Testis (tissue), 2 donors: ENCODE measurements at regions not wholly inside any gene's neighbourhood (a gene's known extent, or its start where the extent isn't known, plus 50 kb on each side); places are given as distances from the start of the nearest gene placed in this dataset.

Experiments
- DNase-seq: peaks from one replicate; pipeline ENCODE4 v3.0.0-alpha.2; 2019
- H3K27ac ChIP-seq, 2 donors: fragments of 200-600 bp; sonication (generic); one replicate each; pipeline ENCODE4 v1.5.1; 2019
- H3K27me3 ChIP-seq: fragments of 200-600 bp; sonication (generic); one replicate; pipeline ENCODE4 v1.5.1; 2019
- H3K36me3 ChIP-seq: fragments of 200-600 bp; sonication (generic); one replicate; pipeline ENCODE4 v1.5.1; 2017; ENCODE audit warnings: low read depth; ENCODE audit errors: missing control alignments
- H3K4me1 ChIP-seq: fragments of 200-600 bp; sonication (generic); one replicate; pipeline ENCODE4 v1.5.1; 2019
- H3K4me3 ChIP-seq, 2 donors: fragments of 200-600 bp; sonication (generic); one replicate each; pipeline ENCODE4 v1.5.1; 2017 to 2019
- H3K9me3 ChIP-seq: fragments of 200-600 bp; sonication (generic); one replicate; pipeline ENCODE4 v1.5.1; 2017
- CTCF ChIP-seq, 3 experiments: fragments of 450-650 bp in 2 of 3; fragments of 200-600 bp in 1 of 3; sonication (generic) in 1 of 3; IDR thresholded peaks; one replicate each; pipeline ENCODE4 v1.5.1; 2016 to 2019; ENCODE audit warnings: antibody characterized with exemption in 3 of 3, mild to moderate bottlenecking in 2 of 3, moderate library complexity in 1 of 3
- POLR2A ChIP-seq: fragments of 450-650 bp; IDR thresholded peaks from one replicate; pipeline ENCODE4 v1.6.1; 2017; ENCODE audit warnings: antibody characterized with exemption, mild to moderate bottlenecking, moderate library complexity
- WGBS, 2 donors: methylation state at CpG; one replicate each; pipeline ENCODE4 v1.1.5; 2018; 5-methylcytosine and 5-hydroxymethylcytosine counted together
- intact Hi-C: fragments of 100-400 bp; cut with DNase I; formaldehyde crosslinking; loops from one replicate; pipeline ENCODE4 v1.15.1; 2023; ENCODE audit warnings: low total_unique reads

- WGBS, 2 donors, result 80 to 88% methylated on average over 6 of the region's 6 CpGs
- DNase-seq, result no peak
- TF ChIP-seq POLR2A (no peak), CTCF (IDR thresholded peaks at IDR 0.05) (no peak)
- intact Hi-C loops, result no loop called here
- no peaks in the 10 kb centered on the region for H3K9me3 ChIP-seq
- no peaks in the 10 kb centered on the region for H3K36me3 ChIP-seq
- no peak overlapping the region for H3K27ac ChIP-seq
- no peaks in the 10 kb centered on the region for H3K27me3 ChIP-seq
- no peak overlapping the region for H3K4me3 ChIP-seq
- no peaks in the 10 kb centered on the region for H3K4me1 ChIP-seq
Measured at GRCh38 chr2:6526093-6526824, 339.4 kb downstream of the CMPK2 start.

- intact Hi-C loops, result no loop called here
- no peaks in the 10 kb centered on the region for H3K36me3 ChIP-seq
- TF ChIP-seq CTCF (IDR thresholded peaks at IDR 0.05) (no peak), POLR2A (no peak)
- no peaks in the 10 kb centered on the region for H3K9me3 ChIP-seq
- H3K27me3 ChIP-seq, result no peaks in the 10 kb centered on the region
- DNase-seq, result no peak
- 89 to 90% methylated on average over 2 of the region's 2 CpGs for WGBS, 2 donors
- H3K4me1 ChIP-seq, result no peaks in the 10 kb centered on the region
- H3K27ac ChIP-seq, result no peak overlapping the region
- no peak overlapping the region for H3K4me3 ChIP-seq
Measured at GRCh38 chr2:6531304-6531703, 334.4 kb downstream of the CMPK2 start.

- H3K4me3 ChIP-seq, result no peak overlapping the region
- intact Hi-C loops, result no loop called here
- no peak for TF ChIP-seq CTCF (IDR thresholded peaks at IDR 0.05)
- TF ChIP-seq POLR2A, result no peak
- no peaks in the 10 kb centered on the region for H3K27me3 ChIP-seq
- no peak overlapping the region for H3K27ac ChIP-seq
- WGBS, 2 donors, result 54% methylated on average over 8 to 10 of the region's 10 CpGs
- H3K36me3 ChIP-seq, result no peaks in the 10 kb centered on the region
- DNase-seq, result no peak
- H3K4me1 ChIP-seq, result no peaks in the 10 kb centered on the region
- H3K9me3 ChIP-seq, result no peaks in the 10 kb centered on the region
Measured at GRCh38 chr2:6535572-6535971, 330.1 kb downstream of the CMPK2 start.

- DNase-seq, result no peak
- no peak overlapping the region for H3K27ac ChIP-seq
- no peaks in the 10 kb centered on the region for H3K27me3 ChIP-seq
- H3K36me3 ChIP-seq, result no peaks in the 10 kb centered on the region
- no peaks in the 10 kb centered on the region for H3K9me3 ChIP-seq
- WGBS, 2 donors, result 74 to 80% methylated on average over 2 of the region's 2 CpGs
- H3K4me3 ChIP-seq, result no peak overlapping the region
- H3K4me1 ChIP-seq, result no peaks in the 10 kb centered on the region
- TF ChIP-seq POLR2A, result no peak
- no peak for TF ChIP-seq CTCF (IDR thresholded peaks at IDR 0.05)
- intact Hi-C loops, result no loop called here
Measured at GRCh38 chr2:6538607-6539006, 327.1 kb downstream of the CMPK2 start.

GRCh38 chr2:6545336-6545735 is 320.4 kb downstream of the CMPK2 start:
- intact Hi-C loops, result no loop called here
- Histone ChIP-seq H3K9me3 (no peaks in the 10 kb centered on the region), H3K4me1 (no peaks in the 10 kb centered on the region), H3K4me3 (no peak overlapping the region), H3K27me3 (no peaks in the 10 kb centered on the region), H3K27ac (no peak overlapping the region), H3K36me3 (no peaks in the 10 kb centered on the region)
- no peak for DNase-seq
- TF ChIP-seq POLR2A (no peak), CTCF (IDR thresholded peaks at IDR 0.05) (no peak)
- WGBS, 2 donors, result 80 to 84% methylated on average over 1 of the region's 1 CpG
